HEK293 (cell line): ENCODE measurements at regions not wholly inside any gene's neighbourhood (a gene's known extent, or its start where the extent isn't known, plus 50 kb on each side); places are given as distances from the start of the nearest gene placed in this dataset.

ENCODE experiments used
- CTCF ChIP-seq: fragments of 450-650 bp; formaldehyde crosslinking; IDR thresholded peaks from 2 replicates; pipeline ENCODE4 v1.5.1; 2016; ENCODE audit warnings: missing biosample characterization, missing genetic modification characterization
- PATZ1 ChIP-seq: fragments of 450-650 bp; formaldehyde crosslinking; IDR thresholded peaks from 2 replicates; pipeline ENCODE4 v1.5.1; 2016; ENCODE audit warnings: missing biosample characterization, missing genetic modification characterization
- PRDM1 ChIP-seq: fragments of 450-650 bp; formaldehyde crosslinking; IDR thresholded peaks from 2 replicates; pipeline ENCODE4; 2016; ENCODE audit warnings: missing biosample characterization, missing genetic modification characterization
- WT1 ChIP-seq: fragments of 450-650 bp; formaldehyde crosslinking; IDR thresholded peaks from 2 replicates; pipeline ENCODE4 v1.5.1; 2016; ENCODE audit warnings: missing biosample characterization, missing genetic modification characterization
- YY1 ChIP-seq: fragments of 450-650 bp; formaldehyde crosslinking; IDR thresholded peaks from 2 replicates; pipeline ENCODE4 v1.5.1; 2018; ENCODE audit warnings: missing biosample characterization, missing genetic modification characterization
- ZNF184 ChIP-seq: fragments of 450-650 bp; IDR thresholded peaks from 2 replicates; pipeline ENCODE4 v1.5.1; 2018; ENCODE audit warnings: missing biosample characterization, mild to moderate bottlenecking, missing genetic modification characterization
- ZNF394 ChIP-seq: fragments of 450-650 bp; formaldehyde crosslinking; IDR thresholded peaks from 2 replicates; pipeline ENCODE4 v1.5.1; 2016; ENCODE audit warnings: missing biosample characterization, missing genetic modification characterization, mild to moderate bottlenecking, moderate library complexity, borderline replicate concordance
- ZNF549 ChIP-seq: fragments of 450-650 bp; IDR thresholded peaks from 2 replicates; pipeline ENCODE4 v1.5.1; 2018; ENCODE audit warnings: missing biosample characterization, missing genetic modification characterization, mild to moderate bottlenecking, inconsistent platforms, moderate library complexity
- ZNF830 ChIP-seq: fragments of 450-650 bp; IDR thresholded peaks from 2 replicates; pipeline ENCODE4 v1.5.0; 2018; ENCODE audit warnings: missing biosample characterization, missing genetic modification characterization, low read depth, mild to moderate bottlenecking, moderate library complexity

- no peak for TF ChIP-seq ZNF184 (tag by site-specific recombination)
- no peak for TF ChIP-seq ZNF549 (tag by site-specific recombination)
- TF ChIP-seq WT1 (tag by site-specific recombination) = no peak
- no peak for TF ChIP-seq ZNF394 (tag by site-specific recombination)
- TF ChIP-seq CTCF (tag by site-specific recombination) = no peak
- no peak for TF ChIP-seq PATZ1
- no peak for TF ChIP-seq YY1 (tag by site-specific recombination)
- TF ChIP-seq PRDM1 (tag by site-specific recombination) = no peak
- no peak for TF ChIP-seq ZNF830 (tag by site-specific recombination)
Observed at GRCh38 chr16:76676356-76676755, 399.2 kb downstream of the CNTNAP4 start.
